Skin epidermis (tissue), 12 donors: ENCODE measurements at regions not wholly inside any gene's neighbourhood (a gene's known extent, or its start where the extent isn't known, plus 50 kb on each side); places are given as distances from the start of the nearest gene placed in this dataset.

ENCODE experiments used
- H3K27ac ChIP-seq, 21 experiments: fragments of 200-600 bp; sonication (generic) in 11 of 21; one replicate each; pipeline ENCODE4 v1.5.0; 2020; ENCODE audit warnings: mild to moderate bottlenecking in 3 of 21, inconsistent platforms in 2 of 21, moderate library complexity in 2 of 21
- H3K4me3 ChIP-seq, 7 experiments: fragments of 200-600 bp; sonication (generic) in 2 of 7; one replicate each; pipeline ENCODE4 v1.5.0; 2020; ENCODE audit warnings: inconsistent platforms in 2 of 7, mild to moderate bottlenecking in 2 of 7, moderate library complexity in 1 of 7

- no peak overlapping the region for H3K4me3 ChIP-seq
- H3K27ac ChIP-seq: no peak overlapping the region
Measured at GRCh38 chr1:208896768-208897167, 652.6 kb upstream of the PLXNA2 start.

GRCh38 chr1:208899438-208899837 lies 655.3 kb upstream of the PLXNA2 start:
- H3K27ac ChIP-seq: no peak overlapping the region
- H3K4me3 ChIP-seq: no peak overlapping the region

GRCh38 chr1:208903251-208903905 lies 659.2 kb upstream of the PLXNA2 start:
- Histone ChIP-seq H3K4me3 (no peak overlapping the region), H3K27ac (no peak overlapping the region)

- H3K27ac ChIP-seq: no peak overlapping the region
- H3K4me3 ChIP-seq: no peak overlapping the region
Measured at GRCh38 chr1:208907790-208908189, 663.6 kb upstream of the PLXNA2 start.

- H3K27ac ChIP-seq: no peak overlapping the region
- no peak overlapping the region for H3K4me3 ChIP-seq
Measured at GRCh38 chr1:208909011-208909984, 665.1 kb upstream of the PLXNA2 start.

GRCh38 chr1:208910161-208910560 lies 666.0 kb upstream of the PLXNA2 start:
- Histone ChIP-seq H3K4me3 (no peak overlapping the region), H3K27ac (no peak overlapping the region)

GRCh38 chr1:208917281-208917680 lies 666.2 kb upstream of the CAMK1G start:
- H3K27ac ChIP-seq: no peak overlapping the region
- no peak overlapping the region for H3K4me3 ChIP-seq

GRCh38 chr1:208917723-208918122 lies 665.8 kb upstream of the CAMK1G start:
- no peak overlapping the region for H3K4me3 ChIP-seq
- no peak overlapping the region for H3K27ac ChIP-seq

- Histone ChIP-seq H3K4me3 (no peak overlapping the region), H3K27ac (no peak overlapping the region)
Measured at GRCh38 chr1:208918160-208918559, 665.4 kb upstream of the CAMK1G start.

- Histone ChIP-seq H3K4me3 (no peak overlapping the region), H3K27ac (no peak overlapping the region)
Measured at GRCh38 chr1:208919371-208919770, 664.1 kb upstream of the CAMK1G start.

- H3K27ac ChIP-seq: no peak overlapping the region
- no peak overlapping the region for H3K4me3 ChIP-seq
Measured at GRCh38 chr1:208921259-208921658, 662.3 kb upstream of the CAMK1G start.

GRCh38 chr1:208923456-208923855 lies 660.1 kb upstream of the CAMK1G start:
- Histone ChIP-seq H3K4me3 (no peak overlapping the region), H3K27ac (no peak overlapping the region)

- H3K27ac ChIP-seq: no peak overlapping the region
- no peak overlapping the region for H3K4me3 ChIP-seq
Measured at GRCh38 chr1:208923946-208924720, 659.4 kb upstream of the CAMK1G start.

GRCh38 chr1:208924928-208925327 lies 658.6 kb upstream of the CAMK1G start:
- H3K27ac ChIP-seq: no peak overlapping the region
- no peak overlapping the region for H3K4me3 ChIP-seq

GRCh38 chr1:208928349-208929010 lies 655.0 kb upstream of the CAMK1G start:
- H3K4me3 ChIP-seq: no peak overlapping the region

GRCh38 chr1:208929575-208929974 lies 653.9 kb upstream of the CAMK1G start:
- H3K27ac ChIP-seq: no peak overlapping the region
- H3K4me3 ChIP-seq: no peak overlapping the region

More at GRCh38 chr1:208928349-208929010, 655.0 kb upstream of the CAMK1G start:
- no peak overlapping the region for H3K27ac ChIP-seq

GRCh38 chr1:208931936-208932335 lies 651.6 kb upstream of the CAMK1G start:
- H3K4me3 ChIP-seq: no peak overlapping the region
- no peak overlapping the region for H3K27ac ChIP-seq

GRCh38 chr1:208933984-208934525 lies 649.5 kb upstream of the CAMK1G start:
- H3K4me3 ChIP-seq: no peak overlapping the region
- H3K27ac ChIP-seq: no peak overlapping the region

- no peak overlapping the region for H3K27ac ChIP-seq
- H3K4me3 ChIP-seq: no peak overlapping the region
Measured at GRCh38 chr1:208934933-208935332, 648.6 kb upstream of the CAMK1G start.
